ENCODE measurements at regions not wholly inside any gene's neighbourhood (a gene's known extent, or its start where the extent isn't known, plus 50 kb on each side); places are given as distances from the start of the nearest gene placed in this dataset.
"Not testable (repeated sequence)": the region's sequence is repeated elsewhere in the genome, so short reads cannot be mapped to it uniquely, and the experiment has no call there.

- Mint-ChIP-seq H3K4me1 (no peaks in the 10 kb centered on the region), H3K4me3 (no peak overlapping the region), H3K27me3 (no peaks in the 10 kb centered on the region), H3K27ac (no peak overlapping the region), H3K9me3 (peaks cover 0 to 2% (median 0%) of the 10 kb centered on the region in 9 donors), H3K36me3 (no peaks in the 10 kb centered on the region)
- POLR2A ChIA-PET = no interaction called here
- DNase-seq (no peak), ATAC-seq (no peak)
These were observed 411.0 kb upstream of the SOX5 start for GRCh38 chr12:24360461-24360860.

- Mint-ChIP-seq H3K9me3 (peaks cover 0 to 2% (median 0%) of the 10 kb centered on the region in 9 donors), H3K36me3 (no peaks in the 10 kb centered on the region), H3K27ac (no peak overlapping the region), H3K27me3 (no peaks in the 10 kb centered on the region), H3K4me3 (no peak overlapping the region), H3K4me1 (no peaks in the 10 kb centered on the region)
- POLR2A ChIA-PET = no interaction called here
- ATAC-seq (no peak), DNase-seq (no peak)
These were observed 410.6 kb upstream of the SOX5 start for GRCh38 chr12:24360057-24360456.

- Mint-ChIP-seq H3K27me3 (no peaks in the 10 kb centered on the region), H3K4me3 (no peak overlapping the region), H3K9me3 (peaks cover 0 to 2% (median 0%) of the 10 kb centered on the region in 9 donors), H3K36me3 (no peaks in the 10 kb centered on the region), H3K4me1 (no peaks in the 10 kb centered on the region), H3K27ac (no peak overlapping the region)
- DNase-seq (no peak), ATAC-seq (no peak)
- POLR2A ChIA-PET = no interaction called here
These were observed 409.9 kb upstream of the SOX5 start for GRCh38 chr12:24359418-24359817.

GRCh38 chr12:24356240-24356804 is 406.9 kb upstream of the SOX5 start:
- no peaks in the 10 kb centered on the region for H3K27me3 Mint-ChIP-seq
- H3K27ac Mint-ChIP-seq = no peak overlapping the region
- POLR2A ChIA-PET = no interaction called here
- no peak for ATAC-seq
- H3K36me3 Mint-ChIP-seq = no peaks in the 10 kb centered on the region
- H3K9me3 Mint-ChIP-seq = peaks cover 0 to 4% (median 0%) of the 10 kb centered on the region in 9 donors
- H3K4me1 Mint-ChIP-seq = no peaks in the 10 kb centered on the region
- DNase-seq = no peak
- no peak overlapping the region for H3K4me3 Mint-ChIP-seq

GRCh38 chr12:24352363-24352762 is 402.9 kb upstream of the SOX5 start:
- no peak overlapping the region for H3K4me3 Mint-ChIP-seq

GRCh38 chr12:24349051-24349799 is 399.8 kb upstream of the SOX5 start:
- ATAC-seq (no peak), DNase-seq (no peak)
- POLR2A ChIA-PET = no interaction called here
- Mint-ChIP-seq H3K4me1 (peaks cover 0 to 4% (median 0%) of the 10 kb centered on the region in 4 donors), H3K4me3 (no peak overlapping the region), H3K27me3 (no peaks in the 10 kb centered on the region), H3K27ac (no peak overlapping the region), H3K36me3 (no peaks in the 10 kb centered on the region), H3K9me3 (peaks cover 0 to 14% (median 2%) of the 10 kb centered on the region in 9 donors)

More at GRCh38 chr12:24352363-24352762, 402.9 kb upstream of the SOX5 start:
- ATAC-seq (no peak), DNase-seq (no peak)
- H3K4me1 Mint-ChIP-seq = peaks cover 0 to 4% (median 0%) of the 10 kb centered on the region in 4 donors
- POLR2A ChIA-PET = no interaction called here
- peaks cover 0 to 14% (median 0%) of the 10 kb centered on the region in 9 donors for H3K9me3 Mint-ChIP-seq
- H3K27me3 Mint-ChIP-seq = no peaks in the 10 kb centered on the region
- no peak overlapping the region for H3K27ac Mint-ChIP-seq
- H3K36me3 Mint-ChIP-seq = no peaks in the 10 kb centered on the region

GRCh38 chr12:24348180-24348579 is 398.7 kb upstream of the SOX5 start:
- H3K4me3 Mint-ChIP-seq, ATAC-seq, H3K36me3 Mint-ChIP-seq, POLR2A ChIA-PET, DNase-seq, H3K4me1 Mint-ChIP-seq, H3K27me3 Mint-ChIP-seq, H3K27ac Mint-ChIP-seq: not testable (repeated sequence)
- H3K9me3 Mint-ChIP-seq = peaks cover 0 to 14% (median 2%) of the 10 kb centered on the region in 9 donors

- no peaks in the 10 kb centered on the region for H3K36me3 Mint-ChIP-seq
- ATAC-seq = no peak
- no peaks in the 10 kb centered on the region for H3K4me1 Mint-ChIP-seq
- POLR2A ChIA-PET = no interaction called here
- H3K9me3 Mint-ChIP-seq = peaks cover 0 to 8% (median 0%) of the 10 kb centered on the region in 9 donors
- no peaks in the 10 kb centered on the region for H3K27me3 Mint-ChIP-seq
- H3K27ac Mint-ChIP-seq = no peak overlapping the region
- no peak overlapping the region for H3K4me3 Mint-ChIP-seq
- DNase-seq = no peak
These were observed 378.8 kb upstream of the SOX5 start for GRCh38 chr12:24328261-24328660.

- H3K36me3 Mint-ChIP-seq = no peaks in the 10 kb centered on the region
- POLR2A ChIA-PET = no interaction called here
These were observed 375.9 kb upstream of the SOX5 start for GRCh38 chr12:24325331-24325730.

GRCh38 chr12:24307716-24308335 is 358.4 kb upstream of the SOX5 start:
- Mint-ChIP-seq H3K4me3 (no peak overlapping the region), H3K4me1 (peaks cover 0 to 3% (median 0%) of the 10 kb centered on the region in 4 donors), H3K9me3 (peaks cover 0 to 13% (median 0%) of the 10 kb centered on the region in 9 donors), H3K27ac (peak overlapping the region in 1 of 10 donors; percentile 54), H3K27me3 (no peaks in the 10 kb centered on the region), H3K36me3 (no peaks in the 10 kb centered on the region)
- no peak for DNase-seq
- POLR2A ChIA-PET = no interaction called here
- no peak for ATAC-seq

More at GRCh38 chr12:24325331-24325730, 375.9 kb upstream of the SOX5 start:
- DNase-seq (no peak), ATAC-seq (no peak)
- Mint-ChIP-seq H3K27ac (no peak overlapping the region), H3K4me3 (no peak overlapping the region), H3K4me1 (no peaks in the 10 kb centered on the region), H3K9me3 (peaks cover 0 to 4% (median 0%) of the 10 kb centered on the region in 9 donors), H3K27me3 (no peaks in the 10 kb centered on the region)

GRCh38 chr12:24307153-24307552 is 357.7 kb upstream of the SOX5 start:
- no peak overlapping the region for H3K4me3 Mint-ChIP-seq
- no peak overlapping the region for H3K27ac Mint-ChIP-seq
- DNase-seq = no peak
- peaks cover 0 to 13% (median 0%) of the 10 kb centered on the region in 9 donors for H3K9me3 Mint-ChIP-seq
- H3K4me1 Mint-ChIP-seq = peaks cover 0 to 3% (median 0%) of the 10 kb centered on the region in 4 donors
- H3K27me3 Mint-ChIP-seq = no peaks in the 10 kb centered on the region
- POLR2A ChIA-PET = no interaction called here
- no peak for ATAC-seq
- H3K36me3 Mint-ChIP-seq = no peaks in the 10 kb centered on the region

GRCh38 chr12:24306001-24306400 is 356.5 kb upstream of the SOX5 start:
- peaks cover 0 to 13% (median 0%) of the 10 kb centered on the region in 9 donors for H3K9me3 Mint-ChIP-seq
- ATAC-seq (no peak), DNase-seq (no peak)
- peaks cover 0 to 3% (median 0%) of the 10 kb centered on the region in 4 donors for H3K4me1 Mint-ChIP-seq
- POLR2A ChIA-PET = no interaction called here
- no peaks in the 10 kb centered on the region for H3K36me3 Mint-ChIP-seq
- H3K27ac Mint-ChIP-seq = no peak overlapping the region
- H3K4me3 Mint-ChIP-seq = no peak overlapping the region
- no peaks in the 10 kb centered on the region for H3K27me3 Mint-ChIP-seq

GRCh38 chr12:24304285-24304684 is 354.8 kb upstream of the SOX5 start:
- no peak for DNase-seq
- Mint-ChIP-seq H3K9me3 (peaks cover 0 to 13% (median 0%) of the 10 kb centered on the region in 9 donors), H3K4me1 (peaks cover 0 to 3% (median 0%) of the 10 kb centered on the region in 4 donors), H3K27me3 (no peaks in the 10 kb centered on the region), H3K36me3 (no peaks in the 10 kb centered on the region), H3K27ac (no peak overlapping the region), H3K4me3 (no peak overlapping the region)
- POLR2A ChIA-PET = no interaction called here
- ATAC-seq = no peak
